ENCODE measurements at regions not wholly inside any gene's neighbourhood (a gene's known extent, or its start where the extent isn't known, plus 50 kb on each side); places are given as distances from the start of the nearest gene placed in this dataset.

DNA sequence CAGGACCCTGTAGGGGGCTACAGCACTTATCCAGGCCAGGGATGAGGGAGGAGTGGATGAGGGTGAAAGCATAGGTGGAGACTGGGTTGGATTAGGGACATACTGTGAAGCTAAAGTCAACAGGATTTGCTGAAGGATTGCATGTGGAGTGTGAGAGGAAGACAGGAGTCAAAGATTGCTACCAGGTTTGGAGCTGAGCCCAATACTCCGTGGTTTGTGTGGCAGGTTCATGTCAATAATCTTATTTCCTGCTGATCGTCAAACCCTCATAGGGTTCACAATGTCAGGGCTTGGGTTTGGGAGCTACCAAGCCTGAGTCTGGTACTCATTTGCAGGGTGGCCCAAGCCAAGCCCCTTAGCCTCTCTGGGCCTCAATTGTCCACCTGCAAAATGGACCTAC lies 77.1 kb upstream of the PLXNC1 start:
- DNase-seq = no peak

DNA sequence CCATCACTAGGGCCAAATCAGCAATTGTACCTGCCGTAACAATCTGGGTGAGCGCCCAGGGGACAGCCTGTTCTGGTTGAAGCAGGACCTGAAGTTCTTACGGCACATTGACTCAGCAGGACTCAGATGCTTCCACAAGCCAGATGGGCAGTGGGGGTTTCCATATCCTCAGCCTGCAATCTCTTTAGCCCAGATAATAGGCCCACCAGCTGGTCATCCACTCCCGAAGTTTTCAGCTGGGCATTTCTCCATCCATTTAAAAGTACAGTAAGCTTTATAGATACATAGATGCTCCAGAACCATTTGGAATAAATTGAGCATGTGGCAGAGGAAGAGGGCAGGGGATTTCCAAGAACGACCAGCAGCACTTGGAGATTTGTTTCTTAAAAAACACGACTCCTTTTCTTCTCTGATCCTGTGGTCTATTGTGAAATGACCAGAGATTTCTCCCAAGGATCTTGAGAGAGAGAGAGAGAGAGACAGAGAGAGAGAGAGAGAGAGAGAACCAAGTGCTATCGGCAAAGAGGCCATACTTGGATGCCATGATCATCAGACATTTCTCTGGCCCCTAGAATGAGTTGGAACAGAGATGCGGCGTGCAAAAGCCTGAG lies 74.8 kb upstream of the PLXNC1 start:
- DNase-seq = no peak

DNA sequence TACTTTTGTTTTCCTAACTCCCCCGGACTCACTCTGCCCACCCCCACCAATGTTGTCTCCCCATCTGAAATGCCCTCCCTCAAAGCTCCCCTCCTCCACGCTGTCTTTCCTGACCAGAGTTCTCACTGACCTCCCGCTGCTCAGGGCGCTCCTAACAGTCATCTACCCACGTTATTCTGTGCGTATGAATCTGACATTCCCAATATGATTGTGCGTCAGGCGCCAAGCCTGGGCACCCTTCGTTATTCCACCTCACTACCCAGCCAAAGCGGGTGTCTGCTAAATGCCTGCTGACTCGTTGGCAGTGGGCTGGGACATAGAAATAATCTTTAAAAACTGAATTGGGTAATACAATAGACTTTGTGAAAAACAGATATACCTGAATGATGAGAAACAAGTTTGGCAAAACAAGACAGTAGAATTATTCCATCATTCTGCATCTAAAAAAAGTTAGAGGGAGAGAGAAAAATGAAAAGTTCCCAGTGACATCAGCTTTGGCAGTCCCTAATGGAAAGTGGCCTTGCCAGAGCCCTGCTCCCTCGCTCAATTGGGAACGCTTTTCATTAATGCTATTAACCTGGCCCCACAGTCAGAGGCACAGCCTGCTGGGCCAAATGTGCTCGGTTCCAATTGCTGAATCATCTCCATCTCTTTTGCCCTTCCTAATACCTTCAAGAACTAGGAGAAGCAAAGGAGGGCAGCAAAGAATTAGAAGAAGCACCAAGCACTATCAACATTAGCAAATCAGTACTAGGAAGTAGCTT lies 74.0 kb upstream of the PLXNC1 start:
- no peak for DNase-seq

DNA sequence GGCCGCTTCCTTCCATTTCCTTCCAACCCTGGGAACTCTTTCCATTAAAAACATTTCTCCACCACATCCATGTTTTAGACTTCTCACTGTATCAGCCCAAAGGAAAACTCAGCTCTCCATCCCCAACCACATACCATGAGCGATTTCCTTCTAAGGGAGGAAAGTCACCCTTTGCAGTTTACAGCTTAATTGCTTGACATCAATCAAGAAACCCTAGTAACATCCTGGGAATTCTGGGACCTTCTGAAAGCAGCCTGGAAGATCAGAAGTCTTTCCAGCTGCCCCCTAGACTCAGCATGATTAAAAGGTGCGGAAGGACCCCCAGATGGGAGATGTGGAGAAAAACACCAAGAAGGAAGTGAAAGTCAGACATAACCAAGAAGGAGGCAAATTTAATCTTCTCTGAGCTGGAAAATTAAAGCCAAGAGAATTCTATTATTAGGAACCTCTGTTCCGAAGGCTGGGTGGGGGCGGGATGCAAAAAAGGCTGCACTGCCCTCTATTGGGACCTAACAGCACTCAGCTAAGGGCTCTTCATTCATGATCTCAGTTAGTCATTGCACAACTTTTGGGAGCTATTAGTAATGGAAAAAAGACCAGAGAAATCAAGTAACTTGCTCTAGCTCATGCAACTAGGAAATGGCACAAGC lies 73.3 kb upstream of the PLXNC1 start:
- DNase-seq = peak; percentile 29 to 34

DNA sequence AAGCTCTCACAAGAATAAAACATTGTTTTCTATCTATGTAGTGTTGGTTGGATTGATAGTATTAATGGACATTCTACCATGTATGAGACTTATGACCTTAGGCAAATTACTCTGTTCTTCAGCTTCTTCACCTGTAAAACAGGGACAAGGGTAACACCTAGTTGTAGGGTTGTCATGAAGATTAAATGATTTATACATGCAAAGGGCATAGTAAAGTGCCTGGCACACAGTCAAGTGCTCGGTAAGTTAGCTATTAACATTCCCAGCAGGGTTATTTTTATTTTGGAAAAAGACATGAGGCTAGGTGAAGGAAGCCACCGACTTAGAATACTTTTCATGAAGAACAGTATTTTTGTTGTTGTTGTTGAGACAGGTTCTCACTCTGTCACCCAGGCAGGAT lies 71.2 kb upstream of the PLXNC1 start:
- DNase-seq = no peak

DNA sequence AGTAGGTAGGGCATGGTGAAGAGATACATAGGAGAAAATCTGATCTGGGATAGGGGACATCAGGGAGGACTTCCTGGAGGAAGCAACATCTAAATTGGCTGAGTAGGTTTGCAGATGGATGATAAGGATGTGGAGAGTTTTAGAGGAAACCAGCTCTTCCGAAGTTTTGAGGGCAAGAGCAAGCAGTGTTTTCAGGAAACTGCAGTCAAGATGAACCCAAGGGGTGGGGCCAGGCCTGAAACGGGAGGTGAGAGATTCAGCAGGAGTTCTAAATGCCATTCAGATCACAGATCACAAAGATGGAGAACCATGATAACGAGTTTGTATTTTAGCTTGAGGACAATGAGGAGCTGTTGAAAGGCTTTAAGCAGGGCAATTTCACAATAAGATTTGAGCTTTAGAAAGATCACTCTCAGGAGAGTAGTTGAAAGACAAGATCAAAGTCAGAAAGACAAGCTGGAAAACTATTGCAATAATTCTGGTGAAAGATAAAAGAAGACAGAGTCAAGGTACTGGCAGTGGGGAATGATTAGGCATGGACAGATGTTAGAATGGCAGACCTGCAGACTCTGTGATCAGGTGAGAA lies 70.1 kb upstream of the PLXNC1 start:
- no peak for DNase-seq

DNA sequence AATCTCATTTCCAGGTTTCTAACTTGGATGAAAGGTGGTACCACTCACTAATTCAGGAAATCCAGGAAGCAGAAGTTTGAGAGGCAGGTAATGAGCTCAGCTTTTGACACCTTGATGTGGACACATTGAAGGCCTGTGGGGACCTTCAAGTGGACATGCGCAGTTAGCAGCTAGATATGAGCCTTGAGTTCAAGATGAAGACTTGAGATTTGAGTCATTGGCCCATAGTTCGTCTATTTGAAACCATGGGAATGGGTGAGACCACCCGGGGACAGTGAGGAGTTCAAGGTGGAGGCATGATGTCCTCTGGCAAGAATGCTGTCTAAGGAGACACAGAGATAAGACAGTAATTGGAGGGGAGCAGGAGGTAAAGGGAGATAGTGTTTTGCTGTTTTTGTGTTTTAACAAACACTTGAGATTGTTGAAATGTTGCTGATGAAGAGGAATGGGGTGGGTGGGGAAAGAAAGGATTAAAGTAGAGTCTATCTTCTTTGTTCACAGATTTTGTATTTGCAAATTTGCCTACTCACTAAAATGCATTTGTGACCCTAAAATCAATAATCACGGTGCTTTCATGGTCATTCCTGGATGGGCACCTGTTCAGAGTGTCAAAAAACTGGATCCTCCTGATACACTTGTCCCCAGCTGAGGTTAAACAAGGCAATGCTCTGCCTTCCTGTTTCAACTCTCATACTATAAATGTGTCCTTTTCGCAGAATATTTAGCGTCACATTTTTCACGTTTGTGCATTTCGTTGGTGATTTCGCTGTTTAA lies 69.5 kb upstream of the PLXNC1 start:
- DNase-seq = no peak

DNA sequence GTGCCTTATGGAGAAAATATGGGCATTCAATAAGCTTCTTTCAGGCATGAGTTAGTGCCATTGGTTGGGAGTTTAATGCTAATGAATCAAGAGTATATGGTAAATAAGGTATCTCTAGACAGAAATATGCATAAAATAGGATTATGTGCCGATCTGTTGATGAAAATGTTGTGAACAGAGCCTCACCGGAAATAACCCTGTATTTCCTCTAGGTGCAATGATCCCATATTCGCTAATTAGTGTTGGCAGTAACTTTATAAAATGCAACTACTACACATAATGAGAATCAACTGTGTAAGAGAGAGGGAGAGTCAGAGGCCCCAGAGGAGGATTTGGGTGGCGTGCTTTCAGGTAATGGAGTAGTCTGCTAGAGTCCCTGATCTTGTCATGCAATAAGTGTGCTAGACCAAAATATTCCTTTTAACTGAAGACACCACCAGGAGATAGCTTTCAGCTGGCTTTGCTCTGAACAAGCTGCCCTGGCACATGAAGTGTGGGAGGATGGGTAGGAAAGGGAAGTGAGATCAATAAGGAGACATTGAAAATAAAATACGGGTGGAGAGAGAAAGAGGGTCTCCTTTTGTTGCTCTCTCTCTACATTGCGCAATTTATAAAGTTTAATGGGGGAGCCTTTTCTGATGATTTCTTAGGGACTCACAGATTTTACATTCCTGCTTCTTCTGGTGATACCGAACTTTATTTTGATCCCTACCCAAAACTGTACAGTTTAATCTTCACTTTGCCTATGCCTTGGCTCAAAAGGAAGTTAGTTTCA lies 68.6 kb upstream of the PLXNC1 start:
- no peak for DNase-seq

DNA sequence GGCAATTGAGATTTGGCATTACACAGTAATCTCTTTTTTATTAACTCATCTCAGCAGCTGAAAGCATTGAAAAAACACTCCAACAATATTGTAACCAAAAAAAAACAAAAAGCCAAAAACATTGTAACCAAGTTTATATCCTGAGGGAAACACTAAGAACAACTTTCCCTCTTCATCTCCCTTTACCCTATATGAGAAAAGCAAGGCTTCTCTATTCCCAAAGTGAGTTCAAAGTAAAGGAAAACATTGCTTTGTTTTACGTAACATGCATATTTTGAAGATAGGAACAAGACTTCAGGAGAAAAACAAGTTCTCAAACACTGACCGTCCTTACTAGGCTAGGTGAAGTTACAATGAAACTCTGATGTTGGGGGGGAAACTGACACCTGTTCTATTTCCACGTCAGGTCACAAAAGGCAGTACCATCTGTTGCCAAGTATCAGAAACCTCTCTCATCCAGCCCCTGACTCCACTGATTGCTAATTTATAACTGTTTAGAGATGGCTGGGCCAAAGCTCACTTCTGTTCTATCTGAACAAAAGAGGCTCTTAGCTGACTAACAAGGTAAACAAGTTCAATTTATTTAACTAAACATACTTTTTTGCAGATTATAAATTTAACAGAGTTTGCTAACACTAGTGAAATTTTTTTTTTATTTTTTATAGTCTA lies 67.9 kb upstream of the PLXNC1 start:
- DNase-seq = no peak

DNA sequence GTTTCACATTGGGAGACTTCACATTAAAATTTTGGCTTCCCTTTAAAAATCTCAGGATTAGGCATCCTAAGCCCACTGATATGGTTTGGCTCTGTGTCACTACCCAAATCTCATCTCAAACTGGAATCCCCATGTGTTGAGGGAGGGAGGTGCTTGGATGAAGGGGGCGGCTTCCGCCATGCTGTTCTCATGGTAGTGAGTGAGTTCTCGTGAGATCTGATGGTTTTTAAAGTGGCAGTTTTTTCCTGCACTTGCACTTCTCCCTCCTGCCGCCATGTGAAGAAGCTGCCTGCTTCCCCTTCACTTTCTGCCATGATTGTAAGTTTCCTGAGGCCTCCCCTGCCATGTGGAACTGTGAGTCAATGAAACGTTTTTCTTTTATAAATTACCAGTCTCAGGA lies 65.7 kb upstream of the PLXNC1 start:
- DNase-seq = no peak

DNA sequence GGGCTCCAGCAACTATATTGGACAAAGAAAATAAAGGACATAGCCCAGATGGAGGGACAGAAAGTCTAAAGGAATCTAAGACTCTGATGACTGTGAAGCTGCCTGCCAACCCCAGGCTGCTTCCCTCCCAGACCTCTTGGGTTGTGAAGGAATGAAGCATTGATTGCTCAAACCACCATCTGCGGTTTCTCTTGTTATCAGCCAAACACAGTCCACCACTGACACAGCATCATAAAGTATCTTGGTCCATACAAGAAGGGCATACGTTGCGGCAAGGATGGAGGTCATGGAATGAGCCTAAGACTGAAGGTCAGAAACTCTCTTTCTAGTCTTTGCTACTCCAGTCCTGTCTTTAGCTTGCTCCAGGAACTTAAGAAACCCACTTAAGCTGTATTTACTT lies 58.5 kb upstream of the PLXNC1 start:
- no peak for DNase-seq

DNA sequence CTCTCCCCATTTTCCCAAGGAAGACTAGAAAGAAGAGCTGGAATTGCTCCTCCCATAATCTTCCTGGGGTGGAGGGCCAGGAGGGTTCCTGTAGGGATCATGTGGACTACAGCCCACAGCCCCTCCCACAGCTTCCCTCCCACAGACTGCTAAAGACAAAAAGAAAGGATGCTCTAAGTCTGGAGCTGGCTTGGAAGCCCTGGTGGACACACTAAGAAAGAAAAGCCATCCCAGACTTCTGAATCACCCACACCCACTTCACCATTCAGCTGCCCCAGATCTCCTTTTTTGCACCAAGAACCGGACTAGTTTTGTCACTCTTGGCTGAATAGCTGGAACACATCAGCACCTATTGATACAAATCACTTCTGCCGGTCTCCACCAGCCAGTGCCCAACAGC lies 56.8 kb upstream of the PLXNC1 start:
- DNase-seq = no peak

DNA sequence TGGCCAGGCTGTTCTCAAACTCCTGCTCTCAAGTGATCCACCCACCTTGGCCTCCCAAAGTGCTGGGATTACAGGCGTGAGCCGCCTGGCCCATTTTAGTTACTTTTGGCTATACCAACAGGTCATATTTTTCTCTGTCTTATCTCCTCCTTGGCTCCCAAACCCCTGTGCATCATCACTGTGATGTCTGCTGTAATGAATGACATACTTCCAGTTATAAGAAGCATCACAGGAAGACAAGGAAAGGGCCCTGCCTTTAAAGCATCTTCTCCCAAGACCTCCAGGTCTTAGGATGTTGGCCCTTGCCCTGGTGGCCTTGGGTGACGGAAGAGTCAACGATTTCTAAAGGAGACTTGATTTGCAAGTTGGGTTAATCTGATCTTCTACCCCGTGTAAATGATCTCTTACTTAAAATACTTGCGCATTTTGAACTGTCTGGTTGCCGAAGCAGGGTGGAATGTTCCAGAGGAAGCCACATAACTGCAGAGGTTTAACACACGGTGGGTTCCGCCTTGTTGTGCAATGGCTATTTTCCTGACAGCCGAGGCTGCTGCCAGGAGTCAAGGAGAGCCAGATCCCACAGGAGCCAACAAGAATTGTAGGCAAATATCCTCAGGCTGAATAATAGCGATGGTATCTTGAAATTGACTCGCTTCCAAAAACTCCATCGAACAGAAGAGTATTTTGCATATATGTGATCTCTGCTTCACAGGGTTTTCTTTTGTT lies 55.7 kb upstream of the PLXNC1 start:
- no peak for DNase-seq

DNA sequence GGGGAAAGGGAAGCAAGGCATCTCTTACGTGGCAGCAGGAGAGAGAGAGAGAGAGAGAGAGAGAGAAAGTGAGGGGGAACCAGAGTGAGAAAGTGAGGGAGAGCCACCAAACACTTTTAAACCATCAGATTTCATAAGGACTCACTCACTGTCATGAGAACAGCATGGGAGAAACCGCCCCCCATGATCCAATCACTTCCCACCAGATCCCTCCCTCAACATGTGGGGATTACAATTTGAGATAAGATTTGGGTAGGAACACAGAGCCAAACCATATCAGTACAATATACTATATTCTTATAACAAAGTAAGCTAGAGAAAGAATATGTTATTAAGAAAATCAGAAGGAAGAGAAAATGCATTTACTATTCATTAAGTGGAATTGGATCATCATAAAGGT lies 53.7 kb upstream of the PLXNC1 start:
- no peak for DNase-seq

DNA sequence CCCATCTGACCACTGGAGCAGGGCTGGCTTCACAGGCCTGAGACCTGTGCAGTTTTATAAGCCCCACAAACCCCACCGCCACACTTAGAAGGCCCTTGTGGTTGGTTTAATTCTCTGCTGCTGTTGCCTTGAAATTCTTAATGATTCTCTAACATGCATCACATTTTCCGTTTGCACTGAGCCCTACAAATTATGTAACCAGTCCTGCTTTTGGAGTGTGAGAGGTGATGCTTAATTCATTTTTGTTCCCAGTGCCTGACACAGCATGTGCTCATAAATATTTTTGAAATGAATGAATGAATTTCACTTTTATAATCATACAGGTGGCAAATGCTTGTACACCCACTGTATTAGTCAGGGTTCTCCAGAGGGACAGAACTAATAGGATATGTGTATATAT lies 52.8 kb upstream of the PLXNC1 start:
- no peak for DNase-seq

DNA sequence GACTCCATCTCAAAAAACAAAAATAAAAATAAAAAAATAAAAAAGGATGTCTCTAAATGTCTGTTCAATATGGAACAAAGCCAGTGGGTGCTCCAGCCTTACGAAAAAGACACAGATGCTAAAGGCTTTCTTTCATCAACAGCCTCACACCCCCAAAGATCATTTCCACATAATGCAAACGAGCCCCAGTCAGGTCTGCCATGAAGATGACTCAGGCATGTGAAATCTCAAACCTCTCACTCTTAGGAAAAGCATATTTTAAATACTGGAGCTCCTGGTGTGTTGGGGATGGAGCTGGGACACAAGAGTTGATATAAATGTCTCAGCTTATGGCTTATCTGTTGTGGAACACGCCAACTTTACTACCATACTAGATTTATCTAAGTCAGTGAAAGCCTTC lies 49.9 kb upstream of the PLXNC1 start:
- no peak for DNase-seq
